Psoas muscle (tissue), 7 donors: ENCODE measurements at regions not wholly inside any gene's neighbourhood (a gene's known extent, or its start where the extent isn't known, plus 50 kb on each side); places are given as distances from the start of the nearest gene placed in this dataset.

Experiments
- ATAC-seq, 4 donors: fragments of 200-7000 bp; cut with Tn5 transposase; one replicate each; pipeline ENCODE4 v1.9.1; 2020; ENCODE audit warnings: moderate library complexity in 3 of 4, mild to moderate bottlenecking in 2 of 4
- DNase-seq, 2 donors: peaks; one replicate each; pipeline ENCODE4 v3.0.0-alpha.2; 2020
- H3K27ac ChIP-seq: fragments of 200-600 bp; one replicate; pipeline ENCODE4 v1.8.0; 2022
- H3K27me3 ChIP-seq, 3 donors: fragments of 200-600 bp in 1 of 3; one replicate each; pipeline versions ENCODE4 v1.6.1 to v1.8.0; 2013 to 2022; ENCODE audit warnings: low read length in 2 of 3, mild to moderate bottlenecking in 2 of 3, moderate library complexity in 1 of 3; ENCODE audit not compliant: insufficient read depth in 3 of 3
- H3K36me3 ChIP-seq, 2 donors: fragments of 200-600 bp in 1 of 2; one replicate each; pipeline versions ENCODE4 v1.6.1 to v1.8.0; 2013 to 2022; ENCODE audit warnings: low read depth in 1 of 2, mild to moderate bottlenecking in 1 of 2, moderate library complexity in 1 of 2; ENCODE audit not compliant: insufficient read depth in 1 of 2
- H3K4me1 ChIP-seq: fragments of 200-600 bp; one replicate; pipeline ENCODE4 v1.8.0; 2022
- H3K4me3 ChIP-seq: fragments of 200-600 bp; one replicate; pipeline ENCODE4 v1.8.0; 2022; ENCODE audit warnings: mild to moderate bottlenecking
- H3K9me3 ChIP-seq: fragments of 200-600 bp; one replicate; pipeline ENCODE4 v1.8.0; 2022
- CTCF ChIP-seq: fragments of 200-600 bp; IDR thresholded peaks from one replicate; pipeline ENCODE4 v1.8.0; 2022; ENCODE audit warnings: antibody characterized with exemption
- WGBS, 3 donors: extraction: QIAGEN DNeasy Blood & Tissue Kit; methylation state at CpG; one replicate each; pipeline versions ENCODE4 v1.1.6 to v1.1.7; 2013; 5-methylcytosine and 5-hydroxymethylcytosine counted together
- intact Hi-C, 2 donors: fragments of 100-400 bp; cut with DNase I; formaldehyde crosslinking; loops; one replicate each; pipeline versions ENCODE4 v1.11.0 to v1.14.2; 2022
- donor health status: healthy with polysubstance abuse.
- donor health status: DM: no; HTN: no; CAD: no; lungs with moderate emphysema.
- donor health status: Bipolar disorder and iron deficiency.
- donor health status: healthy.
- donor health status: DM: yes; HTN: yes; CAD: no.
- donor health status: DM: no; HTN: no; CAD: no.
- donor health status: DM: yes; HTN: yes; CAD: no.

- Histone ChIP-seq H3K27ac (no peak overlapping the region), H3K4me1 (no peaks in the 10 kb centered on the region), H3K36me3 (no peaks in the 10 kb centered on the region), H3K27me3 (no peaks in the 10 kb centered on the region), H3K4me3 (no peak overlapping the region), H3K9me3 (no peaks in the 10 kb centered on the region)
- no peak for TF ChIP-seq CTCF
- DNase-seq (no peak), ATAC-seq (no peak)
- intact Hi-C loops, result no loop called here
- 72 to 82% (median 73%) methylated on average over 5 of the region's 5 CpGs for WGBS, 3 donors
Measured at GRCh38 chr1:101144671-101145448, 92.0 kb upstream of the S1PR1 start.

GRCh38 chr1:101142244-101142643 is 94.6 kb upstream of the S1PR1 start:
- Histone ChIP-seq H3K36me3 (no peaks in the 10 kb centered on the region), H3K27ac (no peak overlapping the region), H3K9me3 (no peaks in the 10 kb centered on the region), H3K4me3 (no peak overlapping the region), H3K4me1 (no peaks in the 10 kb centered on the region), H3K27me3 (no peaks in the 10 kb centered on the region)
- no peak for TF ChIP-seq CTCF
- DNase-seq (no peak), ATAC-seq (no peak)
- 81 to 91% (median 85%) methylated on average over 1 of the region's 1 CpG for WGBS, 3 donors
- intact Hi-C loops, result no loop called here

GRCh38 chr1:101141376-101141775 is 95.4 kb upstream of the S1PR1 start:
- intact Hi-C loops, result no loop called here
- WGBS, 3 donors, result 95 to 97% (median 96%) methylated on average over 2 of the region's 2 CpGs
- H3K27ac ChIP-seq, result no peak overlapping the region
- DNase-seq (no peak), ATAC-seq (no peak)
- H3K4me3 ChIP-seq, result no peak overlapping the region
- no peaks in the 10 kb centered on the region for H3K27me3 ChIP-seq
- H3K9me3 ChIP-seq, result no peaks in the 10 kb centered on the region
- TF ChIP-seq CTCF, result no peak
- H3K36me3 ChIP-seq, result no peaks in the 10 kb centered on the region
- H3K4me1 ChIP-seq, result no peaks in the 10 kb centered on the region

- Histone ChIP-seq H3K4me1 (no peaks in the 10 kb centered on the region), H3K27ac (no peak overlapping the region), H3K9me3 (no peaks in the 10 kb centered on the region), H3K4me3 (no peak overlapping the region), H3K36me3 (no peaks in the 10 kb centered on the region), H3K27me3 (no peaks in the 10 kb centered on the region)
- intact Hi-C loops, result no loop called here
- WGBS, 3 donors, result 71 to 87% (median 76%) methylated on average over 2 of the region's 2 CpGs
- DNase-seq (no peak), ATAC-seq (no peak)
- no peak for TF ChIP-seq CTCF
Measured at GRCh38 chr1:101139821-101140718, 96.7 kb upstream of the S1PR1 start.
